Astrocyte of the cerebellum (primary cell): ENCODE measurements at regions not wholly inside any gene's neighbourhood (a gene's known extent, or its start where the extent isn't known, plus 50 kb on each side); places are given as distances from the start of the nearest gene placed in this dataset.
A peak's percentile ranks its signal among the peaks of the same experiment; 100 is the strongest.

Experiments
- DNase-seq: peaks from one replicate; pipeline ENCODE4 v3.0.0-alpha.2; 2011; ENCODE audit warnings: low read depth
- H3K4me3 ChIP-seq: 2 replicates; pipeline ENCODE4 v1.5.1; 2011; ENCODE audit warnings: mild to moderate bottlenecking, low read depth, low read length, moderate library complexity
- CTCF ChIP-seq: IDR thresholded peaks from 2 replicates; pipeline ENCODE4 v1.5.1; 2012; ENCODE audit warnings: low read length, low read depth, moderate library complexity, mild to moderate bottlenecking; ENCODE audit errors: missing control alignments
- in situ Hi-C: cut with HindIII; loops from 2 replicates; pipeline ENCODE4 v1.10.0; 2017; ENCODE audit warnings: low sequenced_read_pairs

DNA sequence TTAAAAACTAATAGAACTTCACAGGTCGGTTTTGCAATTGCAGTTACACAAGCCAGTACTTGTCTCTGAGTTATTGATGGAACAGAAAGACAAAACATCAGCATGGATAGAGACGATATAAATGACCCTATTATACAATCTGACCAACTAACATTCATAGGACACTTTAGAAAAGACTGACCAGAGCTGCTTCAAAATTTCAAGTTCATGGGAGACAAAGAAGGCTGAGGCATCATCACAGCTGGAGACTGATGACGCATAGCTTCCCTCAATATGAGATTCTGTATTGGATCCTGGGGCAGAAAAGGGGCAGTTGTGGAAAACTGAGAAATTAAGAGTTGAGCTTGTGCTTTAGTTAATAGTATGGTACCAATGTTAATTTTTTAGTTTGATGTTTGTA lies 174.0 kb downstream of the THBS2 start:
- in situ Hi-C loops, result no loop called here
- no peak overlapping the region for H3K4me3 ChIP-seq
- no peak for TF ChIP-seq CTCF
- peak; percentile 29 for DNase-seq

DNA sequence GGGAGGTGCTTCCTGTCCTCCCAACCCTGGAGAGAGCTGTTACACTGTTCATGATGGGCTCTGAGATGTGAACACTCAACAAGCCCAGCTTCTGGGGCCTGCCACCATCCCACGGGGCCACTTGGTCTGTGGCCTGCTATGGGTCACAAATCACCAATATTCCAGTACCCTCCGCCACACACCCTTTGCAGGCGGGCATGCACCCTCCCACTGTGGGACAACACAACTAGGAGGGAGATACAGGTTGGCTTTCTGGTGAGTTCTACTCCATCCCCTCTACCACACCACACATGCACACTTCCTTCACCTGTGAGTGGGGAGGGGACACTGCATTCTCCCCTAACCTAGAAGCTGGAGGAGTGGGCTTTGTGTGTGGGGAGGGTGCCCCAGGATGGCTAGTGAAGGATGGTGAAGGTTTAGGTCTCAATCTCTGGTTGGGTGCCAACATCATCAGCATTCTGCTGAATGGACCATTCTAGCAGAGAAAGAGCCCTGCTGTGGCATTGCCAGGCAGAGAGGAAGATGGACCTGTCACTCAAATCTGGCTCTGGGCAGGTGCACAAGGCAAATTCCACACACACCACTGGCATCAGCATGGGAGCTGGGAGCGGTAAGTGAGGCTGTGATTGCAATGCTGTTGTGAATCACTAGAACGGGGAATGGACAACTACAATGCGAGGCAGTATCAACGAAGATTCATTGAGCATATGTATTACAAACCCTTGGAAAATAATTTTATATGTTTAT lies 175.1 kb downstream of the THBS2 start:
- in situ Hi-C loops, result no loop called here
- H3K4me3 ChIP-seq, result no peak overlapping the region
- no peak for TF ChIP-seq CTCF

GRCh38 chr6:169075915-169076654 lies 177.6 kb downstream of the THBS2 start:
- in situ Hi-C loops, result no loop called here
- no peak overlapping the region for H3K4me3 ChIP-seq
- no peak for TF ChIP-seq CTCF
- no peak for DNase-seq

More for the DNA sequence above, 175.1 kb downstream of the THBS2 start:
- DNase-seq, result no peak

GRCh38 chr6:169075211-169075914 lies 178.3 kb downstream of the THBS2 start:
- H3K4me3 ChIP-seq, result no peak overlapping the region
- TF ChIP-seq CTCF, result no peak
- peak; percentile 44 for DNase-seq
- in situ Hi-C loops, result no loop called here

- in situ Hi-C loops, result no loop called here
These were observed 179.1 kb downstream of the THBS2 start for GRCh38 chr6:169074526-169074925.

More at GRCh38 chr6:169074526-169074925, 179.1 kb downstream of the THBS2 start:
- TF ChIP-seq CTCF, result no peak
- H3K4me3 ChIP-seq, result no peak overlapping the region
- DNase-seq, result no peak
